AG04449 (cell line): ENCODE measurements at regions not wholly inside any gene's neighbourhood (a gene's known extent, or its start where the extent isn't known, plus 50 kb on each side); places are given as distances from the start of the nearest gene placed in this dataset.

Experiments
- CTCF ChIA-PET: fragments of 350-600 bp; formaldehyde crosslinking; extraction: SDS; loops from one replicate; lab custom pipeline; 2021; ENCODE audit warnings: antibody characterized with exemption; lab: Yijun Ruan, JAX
- POLR2A ChIA-PET: fragments of 400-600, 350-600 bp; formaldehyde crosslinking; extraction: SDS; loops from one replicate; lab custom pipeline; 2020; ENCODE audit warnings: antibody characterized with exemption, inconsistent platforms; lab: Yijun Ruan, JAX
- DNase-seq: peaks from one replicate; pipeline ENCODE4 v3.0.0-alpha.2; 2010; ENCODE audit warnings: low read depth, low spot score
- H3K4me3 ChIP-seq: 2 replicates; pipeline ENCODE4 v1.5.1; 2011; ENCODE audit warnings: low read depth, mild to moderate bottlenecking, control low read depth, low read length
- CTCF ChIP-seq: IDR thresholded peaks from one replicate; pipeline ENCODE4 v1.5.1; 2011; ENCODE audit warnings: mild to moderate bottlenecking, moderate library complexity, low read length, control low read depth, inconsistent platforms; ENCODE audit not compliant: insufficient read depth; ENCODE audit errors: missing control alignments

GRCh38 chrX:13518126-13518525, 51.3 kb upstream of the EGFL6 start:
- no peak for DNase-seq
- no peak for TF ChIP-seq CTCF
- ChIA-PET CTCF (no interaction called here), POLR2A (no interaction called here)
- H3K4me3 ChIP-seq = no peak overlapping the region

GRCh38 chrX:13515211-13515930, 54.0 kb upstream of the EGFL6 start:
- H3K4me3 ChIP-seq = no peak overlapping the region
- CTCF ChIA-PET = interaction anchor here (1.3 kb wide), 1 partner anchor 131 kb away, joined by 4 read pairs; no protein-coding TSS in a partner anchor
- POLR2A ChIA-PET = interaction anchor here (0.6 kb wide), 1 partner anchor 525 kb away, joined by 3 read pairs; no protein-coding TSS in a partner anchor
- DNase-seq = no peak
- no peak for TF ChIP-seq CTCF

- no peak for TF ChIP-seq CTCF
- CTCF ChIA-PET = interaction anchor here (1.3 to 2.9 kb wide), 3 partner anchors 134 to 520 kb away, joined by 4 to 12 read pairs (median 6); no protein-coding TSS in a partner anchor
- no peak overlapping the region for H3K4me3 ChIP-seq
- POLR2A ChIA-PET = no interaction called here
- no peak for DNase-seq
Measured at GRCh38 chrX:13511944-13512330, 57.5 kb upstream of the EGFL6 start.

- ChIA-PET POLR2A (no interaction called here), CTCF (interaction anchor here (0.5 to 2.9 kb wide), 4 partner anchors 134 to 1016 kb away, joined by 3 to 12 read pairs (median 5); no protein-coding TSS in a partner anchor)
- H3K4me3 ChIP-seq = no peak overlapping the region
- no peak for DNase-seq
- no peak for TF ChIP-seq CTCF
Measured at GRCh38 chrX:13511241-13511943, 58.0 kb upstream of the EGFL6 start.

- no peak overlapping the region for H3K4me3 ChIP-seq
- POLR2A ChIA-PET = interaction anchor here (1.5 kb wide), 1 partner anchor 227 kb away, joined by 3 read pairs; the partner anchor contains the start of genes OFD1 and TRAPPC2
- no peak for TF ChIP-seq CTCF
- CTCF ChIA-PET = interaction anchor here (1.1 to 3.9 kb wide), 11 partner anchors 19 to 528 kb away, joined by 3 to 64 read pairs (median 7); partner anchors contain the start of gene GEMIN8
- DNase-seq = no peak
Measured at GRCh38 chrX:13507893-13508292, 61.5 kb upstream of the EGFL6 start.
